IPS-18c (cell line): ENCODE measurements at regions not wholly inside any gene's neighbourhood (a gene's known extent, or its start where the extent isn't known, plus 50 kb on each side); places are given as distances from the start of the nearest gene placed in this dataset.

Experiments used
- H3K4me3 ChIP-seq: 2 replicates; pipeline ENCODE4 v1.7.0; 2013; ENCODE audit warnings: low read depth, mild to moderate bottlenecking, low read length, moderate library complexity; ENCODE audit not compliant: insufficient read depth
- H3K9me3 ChIP-seq: one replicate; pipeline ENCODE4 v1.6.1; 2013; ENCODE audit warnings: mild to moderate bottlenecking, low read length, moderate library complexity; ENCODE audit not compliant: control insufficient read depth, insufficient read depth

- H3K9me3 ChIP-seq, result no peaks in the 10 kb centered on the region
- no peak overlapping the region for H3K4me3 ChIP-seq
Measured at GRCh38 chr12:98274430-98275130, 240.8 kb upstream of the TMPO start.

DNA sequence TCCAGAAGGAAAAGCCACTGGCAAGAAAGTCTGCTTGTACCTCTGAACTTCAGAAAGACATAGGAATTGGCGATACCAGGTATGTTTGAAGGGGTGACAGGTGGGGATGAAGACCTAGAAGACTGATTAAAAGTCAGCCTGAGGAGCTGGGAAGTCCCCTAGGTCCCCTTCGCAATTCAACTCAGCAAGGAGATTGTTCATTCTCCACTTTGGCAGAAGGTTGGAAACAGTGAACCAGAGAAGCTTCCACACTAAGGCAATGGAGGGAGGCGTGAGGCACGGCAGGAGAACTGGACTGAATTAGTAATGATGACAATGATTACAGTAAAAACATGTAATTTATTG is 240.3 kb upstream of the TMPO start:
- H3K9me3 ChIP-seq, result no peaks in the 10 kb centered on the region
- H3K4me3 ChIP-seq, result no peak overlapping the region

GRCh38 chr12:98280152-98280551 is 235.2 kb upstream of the TMPO start:
- no peaks in the 10 kb centered on the region for H3K9me3 ChIP-seq
- H3K4me3 ChIP-seq, result no peak overlapping the region

DNA sequence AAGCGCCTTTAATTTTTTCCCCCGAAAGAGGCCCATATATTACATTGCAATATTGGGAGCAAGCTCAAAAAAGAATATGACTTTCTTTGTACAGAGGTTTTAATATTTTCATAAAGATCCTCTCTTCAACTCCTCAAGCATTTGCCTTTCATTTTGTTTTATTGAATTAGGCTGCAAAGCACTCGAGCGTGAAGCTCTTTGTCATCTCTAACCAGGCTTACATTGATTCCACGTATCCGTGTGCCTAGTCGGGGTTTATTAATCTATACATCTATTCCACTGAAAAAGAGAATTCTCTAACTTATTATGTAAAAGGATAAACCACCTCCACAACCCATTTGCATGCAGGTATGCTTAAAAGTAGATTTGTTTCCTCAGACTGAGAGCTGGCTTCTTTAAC is 234.8 kb upstream of the TMPO start:
- no peaks in the 10 kb centered on the region for H3K9me3 ChIP-seq
- H3K4me3 ChIP-seq, result no peak overlapping the region

DNA sequence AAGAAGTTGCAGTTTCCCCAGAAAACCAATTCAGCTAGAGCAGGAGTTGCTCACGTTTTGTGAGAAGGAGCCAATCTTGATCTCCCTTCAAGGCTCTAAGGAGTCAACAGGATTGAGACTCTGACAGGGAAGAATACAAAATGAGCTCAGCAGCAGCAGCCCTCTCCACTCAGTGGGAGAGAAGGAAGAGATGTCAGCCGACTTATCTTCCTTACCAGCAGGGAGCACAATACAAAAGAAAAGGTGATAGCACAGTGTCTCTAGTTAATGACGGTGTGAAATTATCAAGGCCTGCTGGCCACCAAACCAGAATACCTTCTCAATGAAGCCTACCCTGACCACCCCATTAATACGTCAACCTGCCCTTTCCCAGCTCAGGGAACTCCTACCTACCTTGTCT is 223.6 kb upstream of the TMPO start:
- no peak overlapping the region for H3K4me3 ChIP-seq

GRCh38 chr12:98294051-98294805 is 221.2 kb upstream of the TMPO start:
- no peak overlapping the region for H3K4me3 ChIP-seq
- H3K9me3 ChIP-seq, result no peaks in the 10 kb centered on the region

More for the DNA sequence above, 223.6 kb upstream of the TMPO start:
- no peaks in the 10 kb centered on the region for H3K9me3 ChIP-seq

GRCh38 chr12:98295681-98296080 is 219.7 kb upstream of the TMPO start:
- Histone ChIP-seq H3K4me3 (no peak overlapping the region), H3K9me3 (no peaks in the 10 kb centered on the region)

DNA sequence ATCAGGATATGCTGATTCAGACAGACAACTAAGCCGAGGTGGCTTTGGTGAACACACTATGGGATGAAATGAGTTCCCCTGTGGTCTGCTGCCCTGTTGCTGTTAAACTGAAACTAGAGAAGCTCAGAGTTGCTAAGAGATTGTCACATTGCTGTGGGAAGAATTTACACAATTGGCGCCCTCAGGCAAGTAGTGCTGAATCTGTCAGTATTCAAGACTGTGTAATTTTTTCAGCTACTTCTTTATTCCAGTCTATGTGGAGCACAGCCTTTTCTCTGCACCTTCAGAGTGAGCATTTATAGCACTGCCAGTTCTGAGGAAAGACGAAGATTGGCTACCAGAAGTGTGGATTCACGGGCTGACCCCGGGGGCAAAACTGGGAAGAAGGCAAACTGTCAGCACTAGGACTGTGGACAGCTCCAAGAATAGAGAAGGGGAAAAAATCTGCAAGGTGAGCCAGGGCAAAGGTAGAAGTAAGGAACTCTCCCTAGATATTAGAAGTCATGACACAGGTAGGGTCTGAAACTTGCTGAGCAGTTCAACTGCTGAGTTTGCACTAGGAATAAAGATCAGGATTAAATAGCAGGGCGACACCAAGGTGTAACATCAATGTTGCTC is 218.8 kb upstream of the TMPO start:
- Histone ChIP-seq H3K9me3 (no peaks in the 10 kb centered on the region), H3K4me3 (no peak overlapping the region)

DNA sequence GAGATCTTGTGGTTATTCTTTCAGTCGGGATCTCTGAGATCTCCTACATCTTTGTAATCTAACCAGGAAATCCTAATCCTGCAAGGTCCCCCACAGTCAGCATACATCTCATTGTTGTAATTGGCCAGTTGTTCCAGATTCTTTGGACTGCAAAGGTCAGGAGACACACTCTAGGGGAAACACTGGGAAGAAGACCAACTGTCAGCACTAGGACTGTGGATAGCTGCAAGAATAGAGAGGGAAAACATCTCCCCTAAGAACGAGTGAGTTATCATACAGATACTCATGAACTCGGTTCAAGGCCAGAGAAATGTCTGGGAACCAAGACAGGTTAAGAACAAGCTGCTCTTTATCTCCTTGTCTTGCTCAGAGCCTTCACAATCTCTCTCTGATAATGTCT is 217.9 kb upstream of the TMPO start:
- no peak overlapping the region for H3K4me3 ChIP-seq
- H3K9me3 ChIP-seq, result no peaks in the 10 kb centered on the region

- H3K4me3 ChIP-seq, result no peak overlapping the region
- no peaks in the 10 kb centered on the region for H3K9me3 ChIP-seq
Measured at GRCh38 chr12:98308141-98308540, 207.2 kb upstream of the TMPO start.

DNA sequence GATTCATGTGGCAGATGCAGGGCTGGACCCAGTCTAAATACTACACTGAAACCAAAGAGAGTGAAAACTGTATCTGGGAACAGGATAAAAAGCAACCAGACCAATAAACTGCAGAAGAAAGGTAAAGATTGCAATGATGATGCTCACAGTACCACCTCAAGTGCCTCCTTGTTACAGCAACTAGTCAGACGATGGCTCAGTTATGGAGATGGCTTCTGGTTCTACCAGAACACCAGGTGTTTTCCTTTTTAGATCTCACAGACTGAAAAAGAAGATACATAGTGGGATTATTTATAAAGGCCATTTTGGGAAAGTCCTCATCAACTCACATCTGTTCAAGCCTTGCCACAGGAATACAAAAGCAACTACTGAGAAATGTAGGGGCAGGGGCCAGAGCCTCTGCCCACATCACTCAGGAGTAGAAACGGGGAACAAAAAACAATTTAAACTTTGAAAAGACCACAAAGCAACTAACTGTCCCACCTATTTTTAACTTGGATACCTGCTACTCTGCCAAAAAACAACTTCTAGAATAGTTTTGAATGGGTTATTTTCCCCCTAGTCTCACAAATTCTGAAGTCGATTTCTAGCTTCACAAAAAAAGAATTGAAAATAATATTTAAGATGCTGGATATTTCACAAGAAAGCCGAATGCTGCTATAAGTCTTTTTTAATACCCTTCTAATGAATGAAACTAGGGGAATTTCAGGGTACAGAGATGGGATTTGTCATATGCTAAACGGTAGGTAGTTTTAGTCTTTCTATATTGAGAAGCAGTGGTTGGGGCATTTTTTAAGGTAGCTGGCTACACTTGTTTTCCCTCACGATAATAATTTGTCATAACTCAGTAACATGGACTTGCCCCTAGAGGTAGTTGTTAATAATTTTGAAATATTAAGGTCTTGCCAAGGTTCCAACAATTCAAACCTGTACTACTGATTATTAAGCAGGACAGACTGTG is 197.2 kb upstream of the TMPO start:
- Histone ChIP-seq H3K9me3 (no peaks in the 10 kb centered on the region), H3K4me3 (no peak overlapping the region)

- H3K9me3 ChIP-seq, result no peaks in the 10 kb centered on the region
- H3K4me3 ChIP-seq, result no peak overlapping the region
Measured at GRCh38 chr12:98319716-98320425, 195.5 kb upstream of the TMPO start.

GRCh38 chr12:98325003-98325402 is 190.4 kb upstream of the TMPO start:
- no peak overlapping the region for H3K4me3 ChIP-seq
- H3K9me3 ChIP-seq, result no peaks in the 10 kb centered on the region

DNA sequence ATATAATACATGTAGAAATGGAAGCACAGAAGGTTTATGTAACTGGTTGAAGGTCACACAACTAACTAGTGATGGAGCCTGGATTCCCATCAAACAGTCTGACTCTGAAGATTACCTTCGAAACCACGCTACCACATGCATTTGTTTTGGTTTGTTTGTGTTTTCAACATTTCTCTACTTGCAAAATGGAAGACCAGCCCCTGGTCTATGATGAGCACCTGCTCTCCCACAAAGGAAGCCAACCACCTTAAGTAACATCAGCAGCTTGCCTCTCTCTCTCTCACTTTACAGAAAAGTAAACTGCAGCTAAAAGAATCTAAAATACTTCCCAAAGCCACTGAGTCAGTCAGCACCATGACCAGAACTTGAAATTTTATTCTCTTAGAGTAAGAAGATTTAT is 186.9 kb upstream of the TMPO start:
- H3K9me3 ChIP-seq, result no peaks in the 10 kb centered on the region

GRCh38 chr12:98329589-98329988 is 185.8 kb upstream of the TMPO start:
- Histone ChIP-seq H3K9me3 (no peaks in the 10 kb centered on the region), H3K4me3 (no peak overlapping the region)

More for the DNA sequence above, 186.9 kb upstream of the TMPO start:
- no peak overlapping the region for H3K4me3 ChIP-seq

DNA sequence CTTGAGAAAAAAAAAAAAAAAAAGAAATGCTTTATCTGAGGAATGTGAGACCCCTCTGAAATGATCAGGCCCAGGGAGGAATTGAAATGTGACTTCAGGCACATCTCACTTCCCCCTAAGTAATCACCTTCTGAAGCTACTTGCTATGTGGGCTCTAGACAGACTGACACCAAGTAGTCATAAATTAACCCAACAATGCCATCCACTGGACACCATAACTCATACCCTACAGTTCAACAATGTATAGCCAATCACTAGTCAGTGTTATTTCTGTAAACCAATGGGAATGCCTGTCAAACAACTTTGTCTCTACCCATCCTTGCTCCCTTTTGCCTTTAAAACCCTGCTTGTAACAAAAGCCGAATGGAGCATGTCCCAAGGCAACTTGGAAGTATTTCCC is 182.7 kb upstream of the TMPO start:
- H3K4me3 ChIP-seq, result no peak overlapping the region
- H3K9me3 ChIP-seq, result no peaks in the 10 kb centered on the region

- Histone ChIP-seq H3K9me3 (no peaks in the 10 kb centered on the region), H3K4me3 (no peak overlapping the region)
Measured at GRCh38 chr12:98334768-98335167, 180.6 kb upstream of the TMPO start.
